OCI-LY1 (cell line): ENCODE measurements at regions not wholly inside any gene's neighbourhood (a gene's known extent, or its start where the extent isn't known, plus 50 kb on each side); places are given as distances from the start of the nearest gene placed in this dataset.

ENCODE experiments used
- CTCF ChIP-seq: fragments of 200-600 bp; sonication (generic), shearing (Covaris generic); IDR thresholded peaks from 2 replicates; pipeline ENCODE4 v1.5.1; 2017; ENCODE audit warnings: mild to moderate bottlenecking, antibody characterized with exemption, low read length, moderate library complexity, mixed read lengths
- EZH2 ChIP-seq: fragments of 200-600 bp; sonication (generic), shearing (Covaris generic); IDR thresholded peaks from 2 replicates; pipeline ENCODE4 v1.8.0; 2017; ENCODE audit warnings: borderline replicate concordance, mixed run types, mild to moderate bottlenecking, antibody characterized with exemption, low read length, moderate library complexity, mixed read lengths

GRCh38 chr1:206415942-206416341, 54.3 kb upstream of the IKBKE start:
- no peak for TF ChIP-seq CTCF
- no peak for TF ChIP-seq EZH2
